ENCODE measurements at regions not wholly inside any gene's neighbourhood (a gene's known extent, or its start where the extent isn't known, plus 50 kb on each side); places are given as distances from the start of the nearest gene placed in this dataset.

DNA sequence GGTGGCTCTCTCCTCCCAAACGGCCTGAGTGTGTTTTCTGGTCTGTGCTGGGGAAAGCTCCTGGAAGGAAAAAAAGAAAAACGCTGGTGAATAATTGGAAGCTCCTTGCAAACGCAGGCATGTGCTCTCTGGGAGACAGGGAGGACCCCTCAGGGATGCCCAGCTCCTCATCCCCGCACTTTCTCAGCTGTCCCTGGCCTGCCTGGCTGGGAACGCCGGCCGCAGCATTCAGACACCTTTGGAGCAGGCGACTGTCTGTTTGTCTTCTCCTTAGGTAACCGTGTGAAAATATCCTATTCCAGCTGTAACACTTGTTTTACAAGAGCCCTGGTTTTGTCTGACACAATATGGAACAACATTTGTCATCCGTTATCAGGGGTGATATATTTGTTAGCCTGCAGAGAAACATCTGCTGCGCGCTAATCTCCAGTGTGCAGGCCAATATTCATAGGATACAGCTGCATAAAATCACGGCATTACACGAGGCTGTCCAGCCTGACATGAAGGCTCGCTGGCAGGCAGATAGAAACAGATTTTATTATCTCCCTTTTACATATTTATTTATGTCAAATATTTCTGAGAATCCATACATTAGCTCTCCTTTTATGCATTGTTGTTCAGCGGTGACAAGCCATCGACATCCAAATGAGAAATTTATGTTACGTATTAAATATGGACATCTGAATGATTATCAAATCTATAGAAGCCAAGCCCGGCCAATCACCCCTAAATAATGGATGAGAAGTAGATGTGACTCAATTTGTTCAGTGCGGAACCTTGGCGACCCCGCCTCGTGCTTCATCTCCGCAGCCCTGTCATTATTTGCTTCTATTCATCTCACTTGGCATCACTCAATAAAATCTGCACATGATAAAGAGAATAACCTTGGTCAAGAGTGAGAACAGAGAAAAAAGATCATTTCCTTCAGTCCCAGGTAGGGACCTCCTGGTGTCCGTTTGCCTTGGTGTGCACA lies 675.1 kb upstream of the SALL3 start:
- no peak for DNase-seq

DNA sequence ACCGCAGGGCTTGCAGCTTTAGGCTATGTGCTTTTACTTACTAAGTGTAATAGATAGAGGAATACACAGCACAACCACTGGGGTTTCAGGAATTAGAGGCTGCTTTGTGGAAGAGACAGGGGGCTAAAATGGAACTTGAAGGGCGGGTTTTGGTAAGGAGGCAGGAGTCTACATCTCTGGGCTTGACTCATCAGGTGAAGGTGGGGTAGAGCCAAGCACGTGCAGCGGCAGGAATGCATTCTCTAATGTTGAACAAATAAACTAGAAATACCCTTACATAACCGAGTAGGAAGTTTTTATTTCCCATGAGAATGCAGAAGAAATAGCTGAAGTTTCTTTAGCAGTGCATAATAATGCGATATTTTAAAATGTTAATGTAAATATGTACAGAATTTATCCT lies 673.8 kb upstream of the SALL3 start:
- DNase-seq: no peak

DNA sequence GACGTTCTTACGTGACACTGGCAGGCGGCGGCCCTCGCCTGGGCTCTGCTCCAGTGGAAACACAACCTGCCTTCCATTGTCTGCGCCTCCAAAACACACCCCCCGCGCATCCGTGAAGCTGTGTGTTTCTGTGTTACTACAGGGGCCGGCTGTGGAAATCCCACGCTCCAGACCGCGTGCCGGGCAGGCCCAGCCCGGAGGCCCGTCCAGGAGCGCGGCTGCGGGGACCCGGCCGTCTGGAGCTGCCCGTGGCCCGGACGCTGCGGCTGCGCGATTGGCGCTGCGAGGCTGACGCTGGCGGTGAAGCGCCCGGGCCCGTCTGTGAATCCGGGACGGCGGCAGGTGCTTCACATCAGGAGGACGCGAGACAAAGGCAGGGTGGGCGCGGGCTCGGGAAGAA lies 670.3 kb upstream of the SALL3 start:
- DNase-seq: no peak

- DNase-seq: no peak
These were observed 669.7 kb upstream of the SALL3 start for GRCh38 chr18:78309924-78310323.

- no peak for DNase-seq
These were observed 660.4 kb upstream of the SALL3 start for GRCh38 chr18:78319264-78319663.

- no peak for DNase-seq
These were observed 659.7 kb upstream of the SALL3 start for GRCh38 chr18:78319961-78320360.

GRCh38 chr18:78321402-78321801 lies 658.2 kb upstream of the SALL3 start:
- no peak for DNase-seq

GRCh38 chr18:78323453-78324197 lies 656.0 kb upstream of the SALL3 start:
- DNase-seq: no peak

GRCh38 chr18:78327643-78328042 lies 652.0 kb upstream of the SALL3 start:
- DNase-seq: no peak

DNA sequence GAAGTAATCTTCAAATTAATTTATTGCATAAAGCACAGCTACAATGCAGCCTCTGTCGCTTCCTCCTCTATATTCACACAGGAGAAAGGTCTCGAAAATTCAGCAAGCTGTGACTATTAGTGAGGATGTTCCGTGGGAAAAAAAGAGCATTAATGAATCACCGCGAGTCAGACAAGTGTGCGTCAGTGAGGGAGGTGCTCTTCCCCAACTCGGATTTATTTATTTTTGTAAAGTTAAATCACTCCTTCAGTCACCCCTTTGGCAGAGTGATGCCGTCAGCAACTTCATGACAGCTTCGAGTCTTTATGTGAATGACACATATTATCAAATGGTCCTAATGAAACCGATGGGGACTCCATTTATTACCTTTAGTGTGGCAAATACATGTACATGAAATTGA lies 648.9 kb upstream of the SALL3 start:
- DNase-seq: no peak

GRCh38 chr18:78352910-78353309 lies 626.7 kb upstream of the SALL3 start:
- no peak for DNase-seq

DNA sequence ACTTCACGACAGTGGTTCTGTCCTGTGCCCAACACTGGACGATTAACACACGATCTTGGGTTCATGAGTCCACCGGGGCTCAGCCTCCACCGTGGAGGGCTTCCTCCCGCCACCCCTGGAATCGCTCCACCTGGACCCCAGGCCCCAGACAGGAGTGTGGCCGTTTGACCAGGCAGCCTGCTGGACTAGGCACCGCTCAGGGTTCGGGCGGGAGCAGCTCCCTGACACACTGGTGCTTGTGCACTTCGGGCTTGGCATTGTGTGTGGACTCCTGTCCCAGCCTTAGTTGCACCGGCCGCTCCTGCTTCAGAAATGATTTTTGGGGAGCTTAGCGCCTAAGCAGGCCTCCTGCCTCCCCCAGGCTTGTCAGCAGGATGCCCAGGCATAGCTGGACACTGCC lies 617.4 kb upstream of the SALL3 start:
- DNase-seq: no peak

GRCh38 chr18:78363556-78364387 lies 615.8 kb upstream of the SALL3 start:
- DNase-seq: no peak

DNA sequence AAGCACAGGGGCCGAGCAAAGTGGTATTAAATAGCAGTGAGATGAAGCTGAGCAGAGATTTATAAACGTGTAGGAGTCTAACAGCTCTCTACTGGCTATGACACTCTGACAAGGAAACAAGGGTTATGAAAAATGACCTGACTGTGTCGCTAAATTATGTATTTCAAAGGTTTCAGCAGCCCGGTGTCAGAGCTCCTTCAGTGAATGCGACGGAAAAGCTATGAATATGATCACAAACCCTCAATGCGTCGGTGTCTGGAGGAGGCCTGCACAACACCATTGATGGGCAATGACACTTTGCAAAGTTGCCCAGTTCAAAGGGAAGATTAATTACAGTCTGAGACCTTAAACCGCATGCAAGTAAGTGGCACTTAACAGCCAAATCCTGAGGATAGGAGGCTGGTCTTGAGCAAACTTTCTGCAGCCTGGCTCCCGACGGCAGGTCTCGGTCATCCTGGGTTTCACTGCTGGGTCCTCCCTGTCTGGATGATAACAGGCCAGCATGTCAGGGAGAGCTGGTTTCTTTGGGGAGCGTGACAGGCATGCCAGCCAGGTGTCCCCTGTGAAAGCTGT lies 615.1 kb upstream of the SALL3 start:
- DNase-seq: no peak

GRCh38 chr18:78367996-78368395 lies 611.6 kb upstream of the SALL3 start:
- DNase-seq: no peak

GRCh38 chr18:78368726-78369125 lies 610.9 kb upstream of the SALL3 start:
- no peak for DNase-seq

- DNase-seq: no peak
These were observed 603.6 kb upstream of the SALL3 start for GRCh38 chr18:78376046-78376445.

DNA sequence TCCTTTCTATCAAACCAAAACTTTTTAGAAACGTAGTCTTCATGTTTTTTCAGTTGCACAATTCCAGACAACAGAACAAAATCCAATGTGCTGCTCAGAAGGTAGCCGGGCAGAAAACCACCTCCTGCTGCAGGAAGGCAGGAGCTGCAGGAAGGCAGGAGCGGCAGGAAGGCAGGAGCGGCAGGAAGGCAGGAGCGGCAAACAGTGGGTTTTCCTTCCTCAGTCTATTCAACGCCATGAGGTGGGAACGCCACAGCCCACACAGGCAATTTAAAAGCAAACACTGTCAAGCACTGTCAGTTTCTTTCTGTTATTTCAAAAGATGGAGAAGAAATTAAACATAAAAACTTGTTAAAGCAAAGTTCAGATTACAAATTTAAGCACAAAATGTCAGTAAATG lies 601.2 kb upstream of the SALL3 start:
- no peak for DNase-seq

- no peak for DNase-seq
These were observed 600.6 kb upstream of the SALL3 start for GRCh38 chr18:78378983-78379382.

GRCh38 chr18:78390348-78390951 lies 589.2 kb upstream of the SALL3 start:
- DNase-seq: no peak

GRCh38 chr18:78390952-78391348 lies 588.7 kb upstream of the SALL3 start:
- no peak for DNase-seq

DNA sequence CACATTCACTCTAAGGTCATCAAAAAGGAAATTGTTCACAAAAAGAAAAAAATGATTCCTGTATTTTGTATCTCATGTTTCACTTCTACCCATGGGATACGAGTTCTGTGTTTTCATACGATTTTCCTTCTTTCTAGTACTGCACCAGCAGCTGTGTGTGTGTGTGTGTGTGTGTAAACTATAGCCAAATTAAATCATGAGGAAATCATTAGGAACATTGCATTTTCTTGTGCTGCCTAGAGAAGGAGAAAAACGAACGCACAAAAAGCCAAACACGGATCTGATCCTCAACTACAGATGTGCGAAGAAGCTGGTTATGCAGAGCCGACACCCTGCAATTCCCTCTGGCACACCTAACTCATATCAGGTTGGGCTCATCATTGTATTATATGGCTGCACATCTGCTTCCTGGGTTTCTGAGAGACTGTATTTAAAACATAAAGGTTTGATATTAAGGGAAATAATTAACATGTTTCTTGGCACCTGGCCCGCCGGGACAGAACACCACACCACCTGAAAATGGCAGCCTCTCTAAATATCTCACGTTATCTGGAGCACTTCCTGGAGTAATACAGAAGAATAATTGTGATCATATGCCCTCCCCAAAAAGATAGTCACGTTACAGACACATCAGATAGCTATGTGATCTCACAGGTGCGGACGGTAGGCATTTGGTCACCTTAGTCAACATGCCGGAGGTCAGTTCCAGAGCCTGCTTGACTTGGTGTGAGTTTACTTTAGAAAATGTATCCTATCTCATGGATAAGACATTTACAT lies 586.3 kb upstream of the SALL3 start:
- no peak for DNase-seq

All from hematopoietic multipotent progenitor cell treated with erythropoietin and hydrocortisone succinate and interleukin-3 and kit ligand, for 6 days (in vitro differentiated cells).